H1 (cell line): ENCODE measurements at regions not wholly inside any gene's neighbourhood (a gene's known extent, or its start where the extent isn't known, plus 50 kb on each side); places are given as distances from the start of the nearest gene placed in this dataset.

Experiments used
- BRCA1 ChIP-seq: IDR thresholded peaks from 2 replicates; pipeline ENCODE4 v1.6.1; 2012; ENCODE audit warnings: low read depth, low read length, improper control_type of control experiment
- EZH2 ChIP-seq: fragments of 200-600 bp; sonication (generic); IDR thresholded peaks from 2 replicates; pipeline ENCODE4 v1.7.1; 2012; ENCODE audit warnings: low read depth, mild to moderate bottlenecking, moderate library complexity, low read length, inconsistent platforms; ENCODE audit not compliant: severe bottlenecking
- HDAC6 ChIP-seq: IDR thresholded peaks from one replicate; pipeline ENCODE4 v1.7.1; 2012; ENCODE audit warnings: low read depth, mild to moderate bottlenecking, inconsistent platforms, low read length, moderate library complexity
- NANOG ChIP-seq: IDR thresholded peaks from 2 replicates; pipeline ENCODE4 v1.6.1; 2011; ENCODE audit warnings: low read length, low read depth, mild to moderate bottlenecking, inconsistent platforms; ENCODE audit not compliant: insufficient read depth, poor library complexity, severe bottlenecking
- POLR2AphosphoS5 ChIP-seq: IDR thresholded peaks from 2 replicates; pipeline ENCODE4 v1.6.1; 2011; ENCODE audit warnings: low read depth, low read length
- RBBP5 ChIP-seq: IDR thresholded peaks from 2 replicates; pipeline ENCODE4 v1.7.1; 2012; ENCODE audit warnings: low read depth, mild to moderate bottlenecking, inconsistent platforms, low read length, moderate library complexity, borderline replicate concordance
- RFX5 ChIP-seq: IDR thresholded peaks from 2 replicates; pipeline ENCODE4 v1.6.1; 2011; ENCODE audit warnings: low read depth, low read length, improper control_type of control experiment, borderline replicate concordance
- SAP30 ChIP-seq: fragments of 300-600 bp; sonication (generic); IDR thresholded peaks from 2 replicates; pipeline ENCODE4 v1.7.1; 2012; ENCODE audit warnings: low read length, moderate library complexity, mild to moderate bottlenecking, inconsistent platforms; ENCODE audit not compliant: insufficient read depth, insufficient replicate concordance
- SUZ12 ChIP-seq: fragments of 200-600 bp; sonication (generic); IDR thresholded peaks from 2 replicates; pipeline ENCODE4 v1.6.1; 2012; ENCODE audit warnings: mild to moderate bottlenecking, inconsistent platforms, low read length, moderate library complexity, mixed read lengths
- TAF1 ChIP-seq: IDR thresholded peaks from 2 replicates; pipeline ENCODE4 v1.6.1; 2011; ENCODE audit warnings: mild to moderate bottlenecking, low read depth, low read length
- TAF7 ChIP-seq: optimal IDR thresholded peaks from 2 replicates; pipeline ENCODE3; 2011; ENCODE audit warnings: low read depth, mild to moderate bottlenecking, inconsistent platforms, low read length, moderate library complexity, borderline replicate concordance
- TF ChIP-seq, protein P1 (sequence below), 3 experiments: IDR thresholded peaks; 1 replicate in 2 of 3; 2 replicates in 1 of 3; pipeline versions ENCODE4 v1.5.1 to v1.6.1; 2011; ENCODE audit warnings: low read length in 3 of 3, mild to moderate bottlenecking in 3 of 3, inconsistent platforms in 2 of 3, low read depth in 1 of 3, moderate library complexity in 1 of 3; ENCODE audit not compliant: insufficient read depth in 1 of 3; ENCODE audit errors: control extremely low read depth in 1 of 3
- TF ChIP-seq, protein P2 (sequence below): IDR thresholded peaks from 2 replicates; pipeline ENCODE4 v1.6.1; 2011; ENCODE audit warnings: low read length, improper control_type of control experiment

GRCh38 chr9:25374281-25374680 is 304.0 kb downstream of the TUSC1 start:
- TF ChIP-seq, protein P1, sequence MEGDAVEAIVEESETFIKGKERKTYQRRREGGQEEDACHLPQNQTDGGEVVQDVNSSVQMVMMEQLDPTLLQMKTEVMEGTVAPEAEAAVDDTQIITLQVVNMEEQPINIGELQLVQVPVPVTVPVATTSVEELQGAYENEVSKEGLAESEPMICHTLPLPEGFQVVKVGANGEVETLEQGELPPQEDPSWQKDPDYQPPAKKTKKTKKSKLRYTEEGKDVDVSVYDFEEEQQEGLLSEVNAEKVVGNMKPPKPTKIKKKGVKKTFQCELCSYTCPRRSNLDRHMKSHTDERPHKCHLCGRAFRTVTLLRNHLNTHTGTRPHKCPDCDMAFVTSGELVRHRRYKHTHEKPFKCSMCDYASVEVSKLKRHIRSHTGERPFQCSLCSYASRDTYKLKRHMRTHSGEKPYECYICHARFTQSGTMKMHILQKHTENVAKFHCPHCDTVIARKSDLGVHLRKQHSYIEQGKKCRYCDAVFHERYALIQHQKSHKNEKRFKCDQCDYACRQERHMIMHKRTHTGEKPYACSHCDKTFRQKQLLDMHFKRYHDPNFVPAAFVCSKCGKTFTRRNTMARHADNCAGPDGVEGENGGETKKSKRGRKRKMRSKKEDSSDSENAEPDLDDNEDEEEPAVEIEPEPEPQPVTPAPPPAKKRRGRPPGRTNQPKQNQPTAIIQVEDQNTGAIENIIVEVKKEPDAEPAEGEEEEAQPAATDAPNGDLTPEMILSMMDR (IDR thresholded peaks at IDR 0.05; ENCODE audit: control extremely low read depth in 1 of 3, insufficient read depth in 1 of 3, low read depth in 1 of 3, low read length in 3 of 3) = no peak
- no peak for TF ChIP-seq EZH2
- TF ChIP-seq TAF7 = no peak
- no peak for TF ChIP-seq POLR2AphosphoS5
- no peak for TF ChIP-seq HDAC6
- TF ChIP-seq, protein P2, sequence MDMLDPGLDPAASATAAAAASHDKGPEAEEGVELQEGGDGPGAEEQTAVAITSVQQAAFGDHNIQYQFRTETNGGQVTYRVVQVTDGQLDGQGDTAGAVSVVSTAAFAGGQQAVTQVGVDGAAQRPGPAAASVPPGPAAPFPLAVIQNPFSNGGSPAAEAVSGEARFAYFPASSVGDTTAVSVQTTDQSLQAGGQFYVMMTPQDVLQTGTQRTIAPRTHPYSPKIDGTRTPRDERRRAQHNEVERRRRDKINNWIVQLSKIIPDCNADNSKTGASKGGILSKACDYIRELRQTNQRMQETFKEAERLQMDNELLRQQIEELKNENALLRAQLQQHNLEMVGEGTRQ = no peak
- no peak for TF ChIP-seq SAP30
- TF ChIP-seq BRCA1 = no peak
- TF ChIP-seq RBBP5 = no peak
- no peak for TF ChIP-seq SUZ12
- no peak for TF ChIP-seq NANOG
- no peak for TF ChIP-seq RFX5
- TF ChIP-seq TAF1 = no peak
